K562 (cell line): ENCODE measurements at regions not wholly inside any gene's neighbourhood (a gene's known extent, or its start where the extent isn't known, plus 50 kb on each side); places are given as distances from the start of the nearest gene placed in this dataset.

Experiments used
- ATAC-seq: fragments of 200-7000 bp; cut with Tn5 transposase; 3 replicates; pipeline ENCODE4 v1.9.1; 2020; ENCODE audit warnings: moderate library complexity
- BruUV-seq: library from RNA; stranded (reverse); fragments of 400-500 nt; replicated peaks from 2 replicates; lab custom pipeline; 2021; lab: Mats Ljungman, UMichigan
- CTCF ChIA-PET: fragments of 300-600 bp; formaldehyde crosslinking; extraction: SDS; loops from one replicate; lab custom pipeline; 2021; ENCODE audit warnings: low intra/inter-chr PET ratio; lab: Yijun Ruan, JAX
- POLR2A ChIA-PET: fragments of 300-600, 350-650 bp; sonication (Branson Sonifier 250); formaldehyde crosslinking; extraction: SDS; loops from one replicate; lab custom pipeline; 2021; ENCODE audit warnings: antibody characterized with exemption, inconsistent platforms; lab: Yijun Ruan, JAX
- DNase-seq, 4 experiments: peaks; one replicate each; pipeline versions ENCODE4 v3.0.0 to v3.0.0-alpha.2; 2011 to 2018; ENCODE audit warnings: low spot score in 3 of 4, mixed read lengths in 3 of 4; ENCODE audit errors: extremely low read depth in 1 of 4
- FAIRE-seq: peaks from 2 replicates; lab custom pipeline; 2011; peaks lifted over from hg19 to GRCh38; lab: Jason Lieb, UNC
- H2AFZ ChIP-seq: 2 replicates; pipeline ENCODE4 v1.6.0; 2011; ENCODE audit warnings: low read depth, low read length, control low read depth, inconsistent platforms
- H3K27ac ChIP-seq: fragments of 200-600 bp; 3 replicates; pipeline ENCODE4 v1.8.0; 2011; ENCODE audit warnings: low read depth, mild to moderate bottlenecking, control low read depth, inconsistent platforms, low read length, moderate library complexity, mixed read lengths; ENCODE audit errors: extremely low read depth
- H3K27me3 ChIP-seq, 2 experiments: fragments of 300-600 bp in 1 of 2; 2 replicates in 1 of 2; 3 replicates in 1 of 2; pipeline versions ENCODE4 v1.6.0 to v1.8.0; 2011; ENCODE audit warnings: inconsistent platforms in 2 of 2, low read length in 2 of 2, mild to moderate bottlenecking in 1 of 2, mixed read lengths in 1 of 2, moderate library complexity in 1 of 2; ENCODE audit not compliant: control insufficient read depth in 2 of 2, insufficient read depth in 2 of 2
- H3K36me3 ChIP-seq: fragments of 300-600 bp; 3 replicates; pipeline ENCODE4 v1.8.0; 2011; ENCODE audit warnings: mild to moderate bottlenecking, low read length, inconsistent platforms; ENCODE audit not compliant: control insufficient read depth, insufficient read depth
- H3K4me1 ChIP-seq, 2 experiments: fragments of 200-600 bp in 1 of 2; replicated peaks in 1 of 2; 2 replicates in 1 of 2; 3 replicates in 1 of 2; pipeline versions ENCODE4 v1.5.1 to v1.8.0; 2011; ENCODE audit warnings: inconsistent platforms in 2 of 2, low read length in 2 of 2, mild to moderate bottlenecking in 1 of 2, mixed read lengths in 1 of 2, moderate library complexity in 1 of 2; ENCODE audit not compliant: control insufficient read depth in 2 of 2, insufficient read depth in 2 of 2
- H3K4me2 ChIP-seq: 2 replicates; pipeline ENCODE4 v1.6.1; 2011; ENCODE audit warnings: low read length, control low read depth, inconsistent platforms, mixed read lengths; ENCODE audit not compliant: insufficient read depth
- H3K4me3 ChIP-seq: fragments of 200-600 bp; sonication (generic), shearing (Covaris generic); 2 replicates; pipeline ENCODE4 v1.5.1; 2016; ENCODE audit warnings: control low read depth, inconsistent platforms
- H3K79me2 ChIP-seq: fragments of 200-600 bp; 3 replicates; pipeline ENCODE4 v1.8.0; 2011; ENCODE audit warnings: low read length, inconsistent platforms; ENCODE audit not compliant: control insufficient read depth, insufficient read depth
- H3K9ac ChIP-seq, 2 experiments: 2 replicates each; pipeline versions ENCODE4 v1.6.0 to v1.6.1; 2011; ENCODE audit warnings: low read depth in 2 of 2, low read length in 2 of 2, control low read depth in 1 of 2, inconsistent platforms in 1 of 2, mild to moderate bottlenecking in 1 of 2, mixed read lengths in 1 of 2; ENCODE audit not compliant: insufficient read depth in 1 of 2
- H3K9me1 ChIP-seq: one replicate; pipeline ENCODE4 v1.6.0; 2011; ENCODE audit warnings: inconsistent platforms, mild to moderate bottlenecking, low read length, moderate library complexity; ENCODE audit not compliant: control insufficient read depth, insufficient read depth
- H3K9me3 ChIP-seq: replicated peaks from 2 replicates; pipeline ENCODE4 v1.5.1; 2011; ENCODE audit warnings: low read depth, low read length, inconsistent platforms; ENCODE audit not compliant: control insufficient read depth, insufficient read depth
- H4K20me1 ChIP-seq: replicated peaks from 2 replicates; pipeline ENCODE4 v1.6.1; 2011; ENCODE audit warnings: low read length, inconsistent platforms, mixed read lengths; ENCODE audit not compliant: control insufficient read depth, insufficient read depth
- ZC3H8 ChIP-seq: fragments of 450-650 bp; IDR thresholded peaks from 2 replicates; pipeline ENCODE4 v1.6.1; 2017
- ZNF507 ChIP-seq: conservative IDR thresholded peaks from 2 replicates; pipeline ENCODE4 v1.6.1; 2017; ENCODE audit warnings: missing genetic modification characterization, missing compliant biosample characterization
- WGBS: fragments of 100-300 bp; shearing (Covaris generic); methylation state at CpG from one replicate; pipeline ENCODE4 v1.1.6; 2016; ENCODE audit warnings: low coverage, mixed read lengths; ENCODE audit not compliant: insufficient coverage; ENCODE audit errors: missing lambda C conversion rate; 5-methylcytosine and 5-hydroxymethylcytosine counted together
- in situ Hi-C: fragments of 300-500 bp; cut with MboI; formaldehyde crosslinking; loops from 4 replicates; pipeline ENCODE4 v1.15.0; 2018; ENCODE audit warnings: inconsistent platforms, mixed read lengths
- intact Hi-C: fragments of 100-400 bp; cut with micrococcal nuclease; formaldehyde crosslinking; loops from 2 replicates; pipeline ENCODE4 v1.14.2; 2022
- TF ChIP-seq, protein P1 (sequence below): fragments of 450-650 bp; IDR thresholded peaks from 2 replicates; pipeline ENCODE4 v1.6.1; 2016; ENCODE audit warnings: antibody characterized with exemption
- TF ChIP-seq, protein P2 (sequence below), 2 experiments: fragments of 450-650 bp; formaldehyde crosslinking in 1 of 2; IDR thresholded peaks; 2 replicates each; pipeline versions ENCODE4 v1.4.0 to v1.6.1; 2014 to 2020; ENCODE audit warnings: mild to moderate bottlenecking in 2 of 2, borderline replicate concordance in 1 of 2, low read depth in 1 of 2

DNA sequence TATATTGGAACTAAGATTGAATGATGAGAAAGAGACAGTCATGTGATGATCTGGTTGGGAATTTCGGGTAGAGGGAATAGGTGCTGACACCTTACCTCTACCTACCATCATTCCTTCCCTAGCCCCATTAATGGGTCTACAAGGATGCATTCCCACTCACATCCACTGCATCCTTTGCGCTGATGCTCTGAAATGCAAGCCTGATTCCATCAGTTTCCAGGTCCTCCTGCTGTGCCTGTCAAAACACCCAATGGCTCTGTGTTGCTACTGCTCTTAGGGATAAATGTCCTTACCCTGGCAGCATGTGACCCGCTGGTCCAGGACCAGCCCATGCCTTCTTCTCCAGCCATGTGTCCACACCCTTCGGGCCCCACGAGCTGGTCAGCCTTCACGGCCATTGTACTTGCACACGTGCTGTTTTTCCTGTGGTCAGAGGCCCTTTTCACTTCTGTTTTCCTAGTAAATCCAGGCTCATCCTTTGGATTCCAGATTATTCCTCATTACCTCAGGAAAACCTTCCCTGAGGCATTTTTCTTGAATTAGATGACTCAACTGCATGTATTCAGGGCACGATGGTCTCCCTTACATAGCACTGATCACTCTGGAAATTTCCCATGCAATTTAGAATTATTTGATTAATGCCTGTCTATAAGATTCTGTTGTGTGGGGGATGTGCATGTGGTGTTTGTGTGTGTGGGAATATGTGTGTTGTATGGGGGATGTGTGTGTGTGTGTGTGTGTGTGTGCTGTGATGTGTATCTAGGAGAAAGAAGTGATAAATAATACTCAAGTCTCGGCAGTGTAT is 185.0 kb downstream of the DIRAS2 start:
- WGBS, result 0% methylated on average over 9 of the region's 9 CpGs
- FAIRE-seq, result no peak
- no peak for TF ChIP-seq ZNF507 (tag)
- TF ChIP-seq, protein P1, sequence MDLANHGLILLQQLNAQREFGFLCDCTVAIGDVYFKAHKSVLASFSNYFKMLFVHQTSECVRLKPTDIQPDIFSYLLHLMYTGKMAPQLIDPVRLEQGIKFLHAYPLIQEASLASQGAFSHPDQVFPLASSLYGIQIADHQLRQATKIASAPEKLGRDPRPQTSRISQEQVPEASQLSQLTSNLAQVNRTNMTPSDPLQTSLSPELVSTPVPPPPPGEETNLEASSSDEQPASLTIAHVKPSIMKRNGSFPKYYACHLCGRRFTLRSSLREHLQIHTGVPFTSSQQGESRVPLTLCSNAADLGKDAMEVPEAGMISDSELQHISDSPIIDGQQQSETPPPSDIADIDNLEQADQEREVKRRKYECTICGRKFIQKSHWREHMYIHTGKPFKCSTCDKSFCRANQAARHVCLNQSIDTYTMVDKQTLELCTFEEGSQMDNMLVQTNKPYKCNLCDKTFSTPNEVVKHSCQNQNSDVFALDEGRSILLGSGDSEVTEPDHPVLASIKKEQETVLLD, result no peak

DNA sequence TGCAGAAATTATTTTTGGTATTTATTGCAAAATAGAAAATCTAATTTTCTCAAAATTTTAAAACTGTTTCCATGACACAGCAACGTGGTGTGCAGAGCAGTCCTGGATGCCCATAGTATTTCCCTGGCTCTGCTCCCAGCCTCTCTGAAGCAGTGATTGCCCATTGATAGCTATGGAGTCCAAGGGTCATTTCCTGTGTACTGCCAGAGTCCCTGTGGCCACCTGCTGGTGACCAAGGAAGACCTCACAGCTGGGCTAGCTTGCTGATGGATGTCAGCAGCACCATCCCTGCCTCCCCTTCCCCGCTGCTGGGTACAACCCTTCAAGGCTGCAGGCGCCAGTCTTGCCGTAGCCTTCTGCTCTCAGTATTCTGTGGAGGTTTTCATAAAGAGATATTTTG is 184.1 kb downstream of the DIRAS2 start:
- Histone ChIP-seq H3K4me1 (no peaks in the 10 kb centered on the region), H3K27ac (no peak overlapping the region), H4K20me1 (no peaks in the 10 kb centered on the region), H3K4me2 (no peak overlapping the region), H3K27me3 (no peaks in the 10 kb centered on the region), H3K36me3 (no peaks in the 10 kb centered on the region), H3K9me1 (no peaks in the 10 kb centered on the region), H2AFZ (no peak overlapping the region), H3K9ac (no peak overlapping the region), H3K4me3 (no peak overlapping the region), H3K79me2 (no peaks in the 10 kb centered on the region), H3K9me3 (no peaks in the 10 kb centered on the region)
- ATAC-seq, result peak; percentile 63; the same call in 2 of the 3 replicates
- FAIRE-seq, result no peak
- peak; percentile 3 to 4 (median 4) for DNase-seq
- in situ Hi-C loops (no loop called here), intact Hi-C loops (no loop called here)
- CTCF ChIA-PET, result no interaction called here
- POLR2A ChIA-PET, result interaction anchor here (1.0 kb wide), 1 partner anchor 9 kb away, joined by 3 read pairs; no protein-coding TSS in a partner anchor
- BruUV-seq, result no TSS peak
- 0% methylated on average over 3 of the region's 4 CpGs for WGBS
- TF ChIP-seq, protein P2, sequence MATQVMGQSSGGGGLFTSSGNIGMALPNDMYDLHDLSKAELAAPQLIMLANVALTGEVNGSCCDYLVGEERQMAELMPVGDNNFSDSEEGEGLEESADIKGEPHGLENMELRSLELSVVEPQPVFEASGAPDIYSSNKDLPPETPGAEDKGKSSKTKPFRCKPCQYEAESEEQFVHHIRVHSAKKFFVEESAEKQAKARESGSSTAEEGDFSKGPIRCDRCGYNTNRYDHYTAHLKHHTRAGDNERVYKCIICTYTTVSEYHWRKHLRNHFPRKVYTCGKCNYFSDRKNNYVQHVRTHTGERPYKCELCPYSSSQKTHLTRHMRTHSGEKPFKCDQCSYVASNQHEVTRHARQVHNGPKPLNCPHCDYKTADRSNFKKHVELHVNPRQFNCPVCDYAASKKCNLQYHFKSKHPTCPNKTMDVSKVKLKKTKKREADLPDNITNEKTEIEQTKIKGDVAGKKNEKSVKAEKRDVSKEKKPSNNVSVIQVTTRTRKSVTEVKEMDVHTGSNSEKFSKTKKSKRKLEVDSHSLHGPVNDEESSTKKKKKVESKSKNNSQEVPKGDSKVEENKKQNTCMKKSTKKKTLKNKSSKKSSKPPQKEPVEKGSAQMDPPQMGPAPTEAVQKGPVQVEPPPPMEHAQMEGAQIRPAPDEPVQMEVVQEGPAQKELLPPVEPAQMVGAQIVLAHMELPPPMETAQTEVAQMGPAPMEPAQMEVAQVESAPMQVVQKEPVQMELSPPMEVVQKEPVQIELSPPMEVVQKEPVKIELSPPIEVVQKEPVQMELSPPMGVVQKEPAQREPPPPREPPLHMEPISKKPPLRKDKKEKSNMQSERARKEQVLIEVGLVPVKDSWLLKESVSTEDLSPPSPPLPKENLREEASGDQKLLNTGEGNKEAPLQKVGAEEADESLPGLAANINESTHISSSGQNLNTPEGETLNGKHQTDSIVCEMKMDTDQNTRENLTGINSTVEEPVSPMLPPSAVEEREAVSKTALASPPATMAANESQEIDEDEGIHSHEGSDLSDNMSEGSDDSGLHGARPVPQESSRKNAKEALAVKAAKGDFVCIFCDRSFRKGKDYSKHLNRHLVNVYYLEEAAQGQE (IDR thresholded peaks at IDR 0.05; ENCODE audit: borderline replicate concordance), result no peak
- TF ChIP-seq, protein P2 (CRISPR knock-in tag; IDR thresholded peaks at IDR 0.05; ENCODE audit: low read depth), result no peak
- no peak for TF ChIP-seq ZC3H8

More for the DNA sequence above, 185.0 kb downstream of the DIRAS2 start:
- BruUV-seq, result no TSS peak
- ChIA-PET POLR2A (interaction anchor here (1.0 kb wide), 1 partner anchor 8 kb away, joined by 3 read pairs; no protein-coding TSS in a partner anchor), CTCF (no interaction called here)
- Histone ChIP-seq H3K4me1 (no peaks in the 10 kb centered on the region), H3K79me2 (no peaks in the 10 kb centered on the region), H3K4me2 (no peak overlapping the region), H3K9me1 (no peaks in the 10 kb centered on the region), H3K4me3 (no peak overlapping the region), H3K36me3 (no peaks in the 10 kb centered on the region), H3K9me3 (no peaks in the 10 kb centered on the region), H3K27me3 (no peaks in the 10 kb centered on the region), H3K9ac (no peak overlapping the region), H4K20me1 (no peaks in the 10 kb centered on the region), H3K27ac (no peak overlapping the region), H2AFZ (no peak overlapping the region)
- in situ Hi-C loops (no loop called here), intact Hi-C loops (no loop called here)
- no peak for DNase-seq
- no peak for ATAC-seq
